ENCODE measurements at regions not wholly inside any gene's neighbourhood (a gene's known extent, or its start where the extent isn't known, plus 50 kb on each side); places are given as distances from the start of the nearest gene placed in this dataset.
"Not testable (repeated sequence)": the region's sequence is repeated elsewhere in the genome, so short reads cannot be mapped to it uniquely, and the experiment has no call there.

DNA sequence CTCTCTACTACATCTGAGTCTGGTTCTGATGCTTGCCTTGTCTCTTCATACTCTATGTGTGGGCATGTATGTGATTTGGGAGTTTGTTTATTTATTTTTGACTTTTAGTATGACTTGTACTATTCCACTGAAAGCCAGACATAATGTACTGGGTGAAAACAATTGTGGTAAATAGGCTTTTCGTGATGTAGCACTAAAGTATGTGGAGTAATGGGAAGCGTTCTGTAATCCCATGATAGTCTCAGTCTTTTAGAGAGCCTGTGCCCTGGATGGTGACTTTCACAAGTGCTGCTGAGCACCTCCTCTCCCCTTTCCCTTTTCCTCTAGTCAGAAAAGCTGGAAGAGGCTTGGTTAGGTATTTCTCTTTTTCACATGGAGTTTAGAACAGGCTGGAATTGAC is 85.8 kb upstream of the S1PR3 start:
- TF ChIP-seq, protein P1, sequence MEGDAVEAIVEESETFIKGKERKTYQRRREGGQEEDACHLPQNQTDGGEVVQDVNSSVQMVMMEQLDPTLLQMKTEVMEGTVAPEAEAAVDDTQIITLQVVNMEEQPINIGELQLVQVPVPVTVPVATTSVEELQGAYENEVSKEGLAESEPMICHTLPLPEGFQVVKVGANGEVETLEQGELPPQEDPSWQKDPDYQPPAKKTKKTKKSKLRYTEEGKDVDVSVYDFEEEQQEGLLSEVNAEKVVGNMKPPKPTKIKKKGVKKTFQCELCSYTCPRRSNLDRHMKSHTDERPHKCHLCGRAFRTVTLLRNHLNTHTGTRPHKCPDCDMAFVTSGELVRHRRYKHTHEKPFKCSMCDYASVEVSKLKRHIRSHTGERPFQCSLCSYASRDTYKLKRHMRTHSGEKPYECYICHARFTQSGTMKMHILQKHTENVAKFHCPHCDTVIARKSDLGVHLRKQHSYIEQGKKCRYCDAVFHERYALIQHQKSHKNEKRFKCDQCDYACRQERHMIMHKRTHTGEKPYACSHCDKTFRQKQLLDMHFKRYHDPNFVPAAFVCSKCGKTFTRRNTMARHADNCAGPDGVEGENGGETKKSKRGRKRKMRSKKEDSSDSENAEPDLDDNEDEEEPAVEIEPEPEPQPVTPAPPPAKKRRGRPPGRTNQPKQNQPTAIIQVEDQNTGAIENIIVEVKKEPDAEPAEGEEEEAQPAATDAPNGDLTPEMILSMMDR (IDR thresholded peaks at IDR 0.05; ENCODE audit: low read depth, low read length, missing control alignments): no peak
- Histone ChIP-seq H3K27me3 (replicated peaks) (no peaks in the 10 kb centered on the region), H3K4me3 (ENCODE audit: low read depth, low read length) (no peak overlapping the region), H3K27ac (no peak overlapping the region), H3K36me3 (replicated peaks) (no peaks in the 10 kb centered on the region)
- in situ Hi-C loops (cut with HindIII; ENCODE audit: low pct_ligation_motif_present, low sequenced_read_pairs): no loop called here
- no peak for DNase-seq

- TF ChIP-seq, protein P1 (IDR thresholded peaks at IDR 0.05; ENCODE audit: low read depth, low read length, missing control alignments): no peak
- no peak overlapping the region for H3K4me3 ChIP-seq (ENCODE audit: low read depth, low read length)
- no peaks in the 10 kb centered on the region for H3K36me3 ChIP-seq (replicated peaks)
- in situ Hi-C loops (cut with HindIII; ENCODE audit: low pct_ligation_motif_present, low sequenced_read_pairs): no loop called here
- H3K27me3 ChIP-seq (replicated peaks): no peaks in the 10 kb centered on the region
- DNase-seq: no peak
- no peak overlapping the region for H3K27ac ChIP-seq
Measured at GRCh38 chr9:88915916-88916315, 75.4 kb upstream of the S1PR3 start.

- in situ Hi-C loops (cut with HindIII; ENCODE audit: low pct_ligation_motif_present, low sequenced_read_pairs): no loop called here
- H3K36me3 ChIP-seq (replicated peaks): no peaks in the 10 kb centered on the region
- TF ChIP-seq, protein P1 (IDR thresholded peaks at IDR 0.05; ENCODE audit: low read depth, low read length, missing control alignments): no peak
- H3K27me3 ChIP-seq (replicated peaks): no peaks in the 10 kb centered on the region
- H3K27ac ChIP-seq: no peak overlapping the region
- no peak overlapping the region for H3K4me3 ChIP-seq (ENCODE audit: low read depth, low read length)
- no peak for DNase-seq
Measured at GRCh38 chr9:88916894-88917293, 74.4 kb upstream of the S1PR3 start.

- Histone ChIP-seq H3K36me3 (replicated peaks) (no peaks in the 10 kb centered on the region), H3K27me3 (replicated peaks) (no peaks in the 10 kb centered on the region), H3K4me3 (ENCODE audit: low read depth, low read length) (no peak overlapping the region), H3K27ac (no peak overlapping the region)
- DNase-seq: no peak
- in situ Hi-C loops (cut with HindIII; ENCODE audit: low pct_ligation_motif_present, low sequenced_read_pairs): no loop called here
- TF ChIP-seq, protein P1 (IDR thresholded peaks at IDR 0.05; ENCODE audit: low read depth, low read length, missing control alignments): no peak
Measured at GRCh38 chr9:88917375-88917774, 73.9 kb upstream of the S1PR3 start.

DNA sequence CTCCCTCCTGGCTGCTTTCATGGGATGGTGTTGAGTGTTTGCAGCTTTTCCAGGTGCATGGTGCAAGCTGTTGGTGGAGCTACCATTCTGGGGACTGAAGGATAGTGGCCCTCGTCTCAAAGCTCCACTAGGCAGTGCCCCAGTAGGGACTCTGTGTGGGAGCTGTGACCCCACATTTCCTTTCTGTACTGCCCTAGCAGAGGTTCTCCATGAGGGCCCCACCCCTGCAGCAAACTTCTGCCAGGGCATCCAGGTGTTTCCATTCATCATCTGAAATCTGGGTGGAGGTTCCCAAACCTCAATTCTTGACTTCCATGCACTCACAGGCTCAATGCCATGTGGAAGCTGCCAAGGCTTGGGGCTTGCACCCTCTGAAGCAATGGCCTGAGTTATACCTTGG is 72.7 kb upstream of the S1PR3 start:
- H3K4me3 ChIP-seq (ENCODE audit: low read depth, low read length); in situ Hi-C loops (cut with HindIII; ENCODE audit: low pct_ligation_motif_present, low sequenced_read_pairs); H3K27ac ChIP-seq; DNase-seq; H3K36me3 ChIP-seq (replicated peaks); H3K27me3 ChIP-seq (replicated peaks): not testable (repeated sequence)

GRCh38 chr9:88920645-88921044 is 70.6 kb upstream of the S1PR3 start:
- TF ChIP-seq, protein P1 (IDR thresholded peaks at IDR 0.05; ENCODE audit: low read depth, low read length, missing control alignments): no peak
- no peaks in the 10 kb centered on the region for H3K36me3 ChIP-seq (replicated peaks)
- in situ Hi-C loops (cut with HindIII; ENCODE audit: low pct_ligation_motif_present, low sequenced_read_pairs): no loop called here

More at GRCh38 chr9:88920645-88921044, 70.6 kb upstream of the S1PR3 start:
- DNase-seq: no peak
- H3K27me3 ChIP-seq (replicated peaks): no peaks in the 10 kb centered on the region
- no peak overlapping the region for H3K4me3 ChIP-seq (ENCODE audit: low read depth, low read length)
- H3K27ac ChIP-seq: no peak overlapping the region

Measured in brain microvascular endothelial cell (primary cell).